ENCODE measurements at regions not wholly inside any gene's neighbourhood (a gene's known extent, or its start where the extent isn't known, plus 50 kb on each side); places are given as distances from the start of the nearest gene placed in this dataset.

DNA sequence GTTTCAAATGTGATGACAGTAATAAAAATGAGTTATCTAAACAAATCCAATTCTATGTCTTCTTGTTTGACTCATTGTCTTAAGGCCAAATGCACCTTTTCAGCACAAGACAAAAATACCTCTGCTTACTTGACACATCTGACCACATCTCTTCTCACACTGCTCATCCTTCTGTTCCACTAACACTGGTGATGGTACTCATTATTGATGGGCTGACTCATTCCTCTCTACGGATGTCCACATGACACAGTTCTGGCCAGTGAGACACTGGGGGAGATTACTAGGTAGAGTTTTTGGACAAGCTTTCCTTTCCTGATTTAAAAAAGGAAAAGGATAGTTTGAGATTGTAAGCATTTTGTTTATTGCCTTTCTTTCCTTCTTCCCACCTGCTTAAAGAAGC lies 410.6 kb upstream of the THRB start:
- DNase-seq, result no peak
- no peaks in the 10 kb centered on the region for H3K27me3 ChIP-seq (ENCODE audit: low read length)
- no peak overlapping the region for H3K4me3 ChIP-seq (ENCODE audit: low read length)
- no peaks in the 10 kb centered on the region for H4K20me1 ChIP-seq (ENCODE audit: insufficient read depth, low read depth, low read length)
- H3K27ac ChIP-seq (ENCODE audit: low read length), result no peak overlapping the region
- no peaks in the 10 kb centered on the region for H3K4me1 ChIP-seq (ENCODE audit: low read length)
- H3K9me2 ChIP-seq (replicated peaks; ENCODE audit: insufficient read depth, low read length), result no peaks in the 10 kb centered on the region
- no peaks in the 10 kb centered on the region for H3K79me2 ChIP-seq (ENCODE audit: low read length)
- H3K36me3 ChIP-seq (ENCODE audit: insufficient read depth, low read length), result no peaks in the 10 kb centered on the region
- H3K4me2 ChIP-seq (ENCODE audit: low read depth, low read length, poor library complexity, severe bottlenecking), result no peak overlapping the region
- H3K9ac ChIP-seq (ENCODE audit: low read length), result no peak overlapping the region
- no peak overlapping the region for H2AFZ ChIP-seq (ENCODE audit: low read length)
- H3K9me3 ChIP-seq (ENCODE audit: low read length), result no peaks in the 10 kb centered on the region

DNA sequence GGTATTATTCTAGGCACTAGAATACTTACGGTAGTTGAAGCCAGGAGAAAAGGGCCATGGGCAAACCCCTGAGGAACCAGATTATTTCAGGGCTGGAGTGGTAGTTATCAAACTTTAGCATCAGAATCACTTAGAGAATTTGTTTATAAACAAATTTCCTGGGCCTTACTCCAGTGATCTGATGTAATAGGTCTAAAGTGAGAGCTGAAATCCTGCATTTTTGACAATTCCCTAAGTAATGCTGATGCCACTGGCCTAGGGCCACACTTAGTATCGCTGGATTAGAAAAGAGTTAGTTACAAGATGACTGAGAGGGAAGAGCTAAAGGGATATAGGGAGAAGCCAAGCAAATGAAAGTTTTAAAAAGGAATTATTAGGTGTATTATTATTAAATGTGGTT lies 412.5 kb upstream of the THRB start:
- Histone ChIP-seq H3K9ac (ENCODE audit: low read length) (no peak overlapping the region), H3K9me2 (replicated peaks; ENCODE audit: insufficient read depth, low read length) (no peaks in the 10 kb centered on the region), H3K79me2 (ENCODE audit: low read length) (no peaks in the 10 kb centered on the region), H3K36me3 (ENCODE audit: insufficient read depth, low read length) (no peaks in the 10 kb centered on the region), H2AFZ (ENCODE audit: low read length) (no peak overlapping the region), H4K20me1 (ENCODE audit: insufficient read depth, low read depth, low read length) (no peaks in the 10 kb centered on the region), H3K27me3 (ENCODE audit: low read length) (no peaks in the 10 kb centered on the region), H3K27ac (ENCODE audit: low read length) (no peak overlapping the region), H3K4me3 (ENCODE audit: low read length) (no peak overlapping the region), H3K4me1 (ENCODE audit: low read length) (no peaks in the 10 kb centered on the region), H3K9me3 (ENCODE audit: low read length) (no peaks in the 10 kb centered on the region), H3K4me2 (ENCODE audit: low read depth, low read length, poor library complexity, severe bottlenecking) (no peak overlapping the region)
- no peak for DNase-seq

GRCh38 chr3:24911076-24911475 lies 416.4 kb upstream of the THRB start:
- Histone ChIP-seq H3K4me1 (ENCODE audit: low read length) (no peaks in the 10 kb centered on the region), H3K4me3 (ENCODE audit: low read length) (no peak overlapping the region), H2AFZ (ENCODE audit: low read length) (no peak overlapping the region), H3K9me3 (ENCODE audit: low read length) (no peaks in the 10 kb centered on the region), H3K27ac (ENCODE audit: low read length) (no peak overlapping the region), H4K20me1 (ENCODE audit: insufficient read depth, low read depth, low read length) (no peaks in the 10 kb centered on the region), H3K4me2 (ENCODE audit: low read depth, low read length, poor library complexity, severe bottlenecking) (no peak overlapping the region), H3K36me3 (ENCODE audit: insufficient read depth, low read length) (no peaks in the 10 kb centered on the region), H3K27me3 (ENCODE audit: low read length) (no peaks in the 10 kb centered on the region), H3K79me2 (ENCODE audit: low read length) (no peaks in the 10 kb centered on the region), H3K9ac (ENCODE audit: low read length) (no peak overlapping the region), H3K9me2 (replicated peaks; ENCODE audit: insufficient read depth, low read length) (no peaks in the 10 kb centered on the region)
- no peak for DNase-seq

DNA sequence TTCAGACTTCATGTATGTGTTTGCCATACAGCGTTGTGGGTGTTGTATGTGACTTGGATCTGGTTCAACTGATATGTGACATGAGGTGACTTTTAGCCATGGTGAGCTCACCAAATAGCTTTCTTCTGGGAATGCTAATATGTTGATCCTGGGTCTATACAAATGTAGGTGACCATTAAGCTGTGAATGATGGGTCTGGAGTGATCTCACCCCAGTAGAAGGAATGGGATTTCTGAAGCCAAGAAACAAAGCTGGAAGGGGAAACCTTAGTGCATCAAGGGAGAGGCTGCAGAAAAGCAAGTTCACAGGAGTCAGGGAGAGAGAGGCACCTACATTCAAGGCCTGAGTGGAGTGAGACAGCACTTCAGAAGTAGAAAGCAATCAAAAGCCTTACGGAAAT lies 421.0 kb upstream of the THRB start:
- DNase-seq, result no peak
- Histone ChIP-seq H2AFZ (ENCODE audit: low read length) (no peak overlapping the region), H3K27me3 (ENCODE audit: low read length) (no peaks in the 10 kb centered on the region), H3K27ac (ENCODE audit: low read length) (no peak overlapping the region), H4K20me1 (ENCODE audit: insufficient read depth, low read depth, low read length) (no peaks in the 10 kb centered on the region), H3K4me2 (ENCODE audit: low read depth, low read length, poor library complexity, severe bottlenecking) (no peak overlapping the region), H3K9me2 (replicated peaks; ENCODE audit: insufficient read depth, low read length) (no peaks in the 10 kb centered on the region), H3K9me3 (ENCODE audit: low read length) (no peaks in the 10 kb centered on the region), H3K36me3 (ENCODE audit: insufficient read depth, low read length) (no peaks in the 10 kb centered on the region), H3K9ac (ENCODE audit: low read length) (no peak overlapping the region), H3K4me1 (ENCODE audit: low read length) (no peaks in the 10 kb centered on the region), H3K4me3 (ENCODE audit: low read length) (no peak overlapping the region), H3K79me2 (ENCODE audit: low read length) (no peaks in the 10 kb centered on the region)

DNA sequence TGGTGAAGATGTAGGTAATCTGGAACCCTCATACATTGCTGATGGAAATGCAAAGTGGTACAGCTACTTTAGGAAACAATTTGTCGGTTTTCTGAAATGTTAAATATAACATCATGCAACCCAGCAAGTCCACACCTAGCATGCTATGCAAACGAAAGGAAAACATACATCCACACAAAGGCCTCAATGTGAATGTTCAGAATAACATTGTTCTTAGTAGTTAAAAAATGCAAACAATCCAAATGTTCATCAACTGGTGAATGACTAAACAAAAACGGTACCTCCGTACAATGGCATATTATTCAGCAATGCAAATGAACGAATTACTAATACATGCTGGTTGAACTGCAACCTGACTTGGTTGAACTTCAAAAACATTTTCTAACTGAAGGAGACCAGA lies 423.3 kb upstream of the THRB start:
- Histone ChIP-seq H3K9ac (ENCODE audit: low read length) (no peak overlapping the region), H3K27me3 (ENCODE audit: low read length) (no peaks in the 10 kb centered on the region), H3K4me2 (ENCODE audit: low read depth, low read length, poor library complexity, severe bottlenecking) (no peak overlapping the region), H3K9me3 (ENCODE audit: low read length) (no peaks in the 10 kb centered on the region), H2AFZ (ENCODE audit: low read length) (no peak overlapping the region), H3K4me3 (ENCODE audit: low read length) (no peak overlapping the region), H3K36me3 (ENCODE audit: insufficient read depth, low read length) (no peaks in the 10 kb centered on the region), H3K79me2 (ENCODE audit: low read length) (no peaks in the 10 kb centered on the region), H3K27ac (ENCODE audit: low read length) (no peak overlapping the region), H3K4me1 (ENCODE audit: low read length) (no peaks in the 10 kb centered on the region), H3K9me2 (replicated peaks; ENCODE audit: insufficient read depth, low read length) (no peaks in the 10 kb centered on the region), H4K20me1 (ENCODE audit: insufficient read depth, low read depth, low read length) (no peaks in the 10 kb centered on the region)
- DNase-seq, result no peak

DNA sequence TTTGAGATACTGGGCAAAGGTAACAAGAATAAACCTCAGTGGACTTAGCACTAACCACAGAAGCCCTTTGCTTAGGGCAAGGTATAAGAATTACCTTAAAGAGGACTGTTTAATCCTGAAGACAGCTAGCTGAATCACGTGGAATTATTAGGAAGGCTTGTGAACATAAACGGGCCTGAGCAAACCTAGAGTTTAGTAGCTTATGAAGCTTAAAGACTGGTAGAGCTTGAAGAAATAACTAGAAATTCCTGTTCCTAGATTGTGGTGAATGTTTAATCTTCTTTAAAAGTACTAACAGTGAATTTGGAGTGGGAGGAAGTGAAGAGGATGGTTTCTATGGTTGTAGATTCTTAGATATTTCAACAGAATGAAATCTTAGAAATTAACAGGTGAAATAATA lies 428.9 kb upstream of the THRB start:
- Histone ChIP-seq H3K4me1 (ENCODE audit: low read length) (no peaks in the 10 kb centered on the region), H3K79me2 (ENCODE audit: low read length) (no peaks in the 10 kb centered on the region), H3K27me3 (ENCODE audit: low read length) (no peaks in the 10 kb centered on the region), H3K36me3 (ENCODE audit: insufficient read depth, low read length) (no peaks in the 10 kb centered on the region), H3K9me3 (ENCODE audit: low read length) (no peaks in the 10 kb centered on the region), H3K9me2 (replicated peaks; ENCODE audit: insufficient read depth, low read length) (no peaks in the 10 kb centered on the region), H3K27ac (ENCODE audit: low read length) (no peak overlapping the region), H3K4me3 (ENCODE audit: low read length) (no peak overlapping the region), H2AFZ (ENCODE audit: low read length) (no peak overlapping the region), H4K20me1 (ENCODE audit: insufficient read depth, low read depth, low read length) (no peaks in the 10 kb centered on the region), H3K4me2 (ENCODE audit: low read depth, low read length, poor library complexity, severe bottlenecking) (no peak overlapping the region), H3K9ac (ENCODE audit: low read length) (no peak overlapping the region)
- no peak for DNase-seq

GRCh38 chr3:24929521-24929920 lies 434.9 kb upstream of the THRB start:
- H3K9me2 ChIP-seq (replicated peaks; ENCODE audit: insufficient read depth, low read length), result no peaks in the 10 kb centered on the region

GRCh38 chr3:24933401-24933800 lies 438.8 kb upstream of the THRB start:
- no peak overlapping the region for H3K9ac ChIP-seq (ENCODE audit: low read length)
- no peaks in the 10 kb centered on the region for H4K20me1 ChIP-seq (ENCODE audit: insufficient read depth, low read depth, low read length)
- H3K9me2 ChIP-seq (replicated peaks; ENCODE audit: insufficient read depth, low read length), result no peaks in the 10 kb centered on the region
- H3K9me3 ChIP-seq (ENCODE audit: low read length), result no peaks in the 10 kb centered on the region
- no peak overlapping the region for H2AFZ ChIP-seq (ENCODE audit: low read length)
- DNase-seq, result no peak
- H3K4me1 ChIP-seq (ENCODE audit: low read length), result no peaks in the 10 kb centered on the region
- H3K4me3 ChIP-seq (ENCODE audit: low read length), result no peak overlapping the region
- no peaks in the 10 kb centered on the region for H3K36me3 ChIP-seq (ENCODE audit: insufficient read depth, low read length)
- H3K79me2 ChIP-seq (ENCODE audit: low read length), result no peaks in the 10 kb centered on the region
- H3K27ac ChIP-seq (ENCODE audit: low read length), result no peak overlapping the region
- no peaks in the 10 kb centered on the region for H3K27me3 ChIP-seq (ENCODE audit: low read length)
- H3K4me2 ChIP-seq (ENCODE audit: low read depth, low read length, poor library complexity, severe bottlenecking), result no peak overlapping the region

More at GRCh38 chr3:24929521-24929920, 434.9 kb upstream of the THRB start:
- no peaks in the 10 kb centered on the region for H3K9me3 ChIP-seq (ENCODE audit: low read length)
- H2AFZ ChIP-seq (ENCODE audit: low read length), result no peak overlapping the region
- no peaks in the 10 kb centered on the region for H3K27me3 ChIP-seq (ENCODE audit: low read length)
- no peak overlapping the region for H3K4me2 ChIP-seq (ENCODE audit: low read depth, low read length, poor library complexity, severe bottlenecking)
- H3K4me1 ChIP-seq (ENCODE audit: low read length), result no peaks in the 10 kb centered on the region
- H3K4me3 ChIP-seq (ENCODE audit: low read length), result no peak overlapping the region
- no peaks in the 10 kb centered on the region for H3K36me3 ChIP-seq (ENCODE audit: insufficient read depth, low read length)
- no peak for DNase-seq
- no peaks in the 10 kb centered on the region for H3K79me2 ChIP-seq (ENCODE audit: low read length)
- no peaks in the 10 kb centered on the region for H4K20me1 ChIP-seq (ENCODE audit: insufficient read depth, low read depth, low read length)
- H3K27ac ChIP-seq (ENCODE audit: low read length), result no peak overlapping the region
- H3K9ac ChIP-seq (ENCODE audit: low read length), result no peak overlapping the region

GRCh38 chr3:24936574-24936973 lies 441.9 kb upstream of the THRB start:
- H3K9me2 ChIP-seq (replicated peaks; ENCODE audit: insufficient read depth, low read length), result no peaks in the 10 kb centered on the region
- H3K4me2 ChIP-seq (ENCODE audit: low read depth, low read length, poor library complexity, severe bottlenecking), result no peak overlapping the region
- no peak overlapping the region for H2AFZ ChIP-seq (ENCODE audit: low read length)
- H3K79me2 ChIP-seq (ENCODE audit: low read length), result no peaks in the 10 kb centered on the region
- no peaks in the 10 kb centered on the region for H4K20me1 ChIP-seq (ENCODE audit: insufficient read depth, low read depth, low read length)
- no peak overlapping the region for H3K4me3 ChIP-seq (ENCODE audit: low read length)
- DNase-seq, result no peak
- no peaks in the 10 kb centered on the region for H3K9me3 ChIP-seq (ENCODE audit: low read length)
- H3K27ac ChIP-seq (ENCODE audit: low read length), result no peak overlapping the region
- no peaks in the 10 kb centered on the region for H3K36me3 ChIP-seq (ENCODE audit: insufficient read depth, low read length)
- H3K4me1 ChIP-seq (ENCODE audit: low read length), result no peaks in the 10 kb centered on the region
- no peak overlapping the region for H3K9ac ChIP-seq (ENCODE audit: low read length)
- no peaks in the 10 kb centered on the region for H3K27me3 ChIP-seq (ENCODE audit: low read length)
